H1 (cell line): ENCODE measurements at regions not wholly inside any gene's neighbourhood (a gene's known extent, or its start where the extent isn't known, plus 50 kb on each side); places are given as distances from the start of the nearest gene placed in this dataset.

Experiments used
- CTCF ChIA-PET: fragments of 300-600 bp; sonication (Branson Sonifier 250); formaldehyde crosslinking; loops from one replicate; lab custom pipeline; 2021; ENCODE audit not compliant: partially characterized antibody; lab: Charles Lee
- POLR2A ChIA-PET: fragments of 300-600 bp; sonication (Branson Sonifier 250); formaldehyde crosslinking; loops from one replicate; lab custom pipeline; 2021; ENCODE audit warnings: inconsistent platforms; ENCODE audit not compliant: partially characterized antibody; lab: Charles Lee
- DNase-seq, 2 experiments: peaks; one replicate each; pipeline versions ENCODE4 v3.0.0 to v3.0.0-alpha.2; 2010 to 2022; ENCODE audit warnings: low spot score in 2 of 2, low read depth in 1 of 2, mixed read lengths in 1 of 2
- FAIRE-seq: peaks from 2 replicates; lab custom pipeline; 2011; peaks lifted over from hg19 to GRCh38; lab: Jason Lieb, UNC
- H2AFZ ChIP-seq: 2 replicates; pipeline ENCODE4 v1.8.1; 2012; ENCODE audit warnings: low read length, inconsistent platforms
- H2AK5ac ChIP-seq: 2 replicates; pipeline ENCODE4 v1.6.1; 2013; ENCODE audit warnings: low read depth, low read length
- H2BK120ac ChIP-seq: replicated peaks from 2 replicates; pipeline ENCODE3; 2013; ENCODE audit warnings: low read depth, low read length, inconsistent platforms
- H2BK12ac ChIP-seq: 2 replicates; pipeline ENCODE4 v1.6.1; 2013; ENCODE audit warnings: low read depth, low read length
- H2BK15ac ChIP-seq: 2 replicates; pipeline ENCODE4 v1.6.1; 2013; ENCODE audit warnings: low read length
- H2BK20ac ChIP-seq: 2 replicates; pipeline ENCODE4 v1.6.1; 2013; ENCODE audit warnings: low read length
- H2BK5ac ChIP-seq: 2 replicates; pipeline ENCODE4 v1.6.1; 2013; ENCODE audit warnings: low read depth, low read length
- H3K14ac ChIP-seq: 2 replicates; pipeline ENCODE4 v1.6.1; 2013; ENCODE audit warnings: inconsistent platforms; ENCODE audit not compliant: insufficient read length
- H3K18ac ChIP-seq: 2 replicates; pipeline ENCODE4 v1.6.1; 2013; ENCODE audit warnings: low read length; ENCODE audit errors: extremely low read depth
- H3K23ac ChIP-seq: 2 replicates; pipeline ENCODE4 v1.6.1; 2013; ENCODE audit warnings: inconsistent platforms; ENCODE audit not compliant: insufficient read length
- H3K23me2 ChIP-seq: 2 replicates; pipeline ENCODE4 v1.6.1; 2013; ENCODE audit warnings: low read depth, low read length
- H3K27ac ChIP-seq: 2 replicates; pipeline ENCODE4 v1.6.1; 2011; ENCODE audit warnings: low read depth, low read length, inconsistent platforms
- H3K27me3 ChIP-seq, 4 experiments: replicated peaks in 1 of 4; 1 replicate in 1 of 4; 2 replicates in 3 of 4; pipeline versions ENCODE4 v1.6.1 to v1.8.1; 2011 to 2013; ENCODE audit warnings: low read length in 3 of 4, mild to moderate bottlenecking in 3 of 4, inconsistent platforms in 2 of 4, mixed read lengths in 2 of 4, moderate library complexity in 1 of 4; ENCODE audit not compliant: control insufficient read depth in 3 of 4, insufficient read depth in 3 of 4; ENCODE audit errors: extremely low read depth in 1 of 4
- H3K36me3 ChIP-seq, 4 experiments: 2 replicates each; pipeline versions ENCODE4 v1.6.1 to v1.8.1; 2011 to 2013; ENCODE audit warnings: mild to moderate bottlenecking in 4 of 4, low read length in 3 of 4, moderate library complexity in 2 of 4, control low read depth in 1 of 4, inconsistent platforms in 1 of 4; ENCODE audit not compliant: insufficient read depth in 4 of 4, control insufficient read depth in 2 of 4
- H3K4ac ChIP-seq: replicated peaks from 2 replicates; pipeline ENCODE3; 2013; ENCODE audit warnings: low read length, low read depth, mixed read lengths, inconsistent platforms; ENCODE audit not compliant: insufficient read length
- H3K4me1 ChIP-seq, 4 experiments: replicated peaks in 1 of 4; 1 replicate in 1 of 4; 2 replicates in 3 of 4; pipeline versions ENCODE4 v1.6.1 to v1.8.1; 2011 to 2013; ENCODE audit warnings: low read length in 3 of 4, inconsistent platforms in 2 of 4, mixed read lengths in 1 of 4; ENCODE audit not compliant: insufficient read depth in 4 of 4, control insufficient read depth in 3 of 4
- H3K4me2 ChIP-seq, 2 experiments: 2 replicates each; pipeline versions ENCODE4 v1.6.1 to v1.8.1; 2011 to 2013; ENCODE audit warnings: low read depth in 2 of 2, low read length in 2 of 2, control low read depth in 1 of 2, inconsistent platforms in 1 of 2, mild to moderate bottlenecking in 1 of 2; ENCODE audit not compliant: insufficient read depth in 1 of 2
- H3K4me3 ChIP-seq, 4 experiments: fragments of 200-600, 300-600 bp in 1 of 4; sonication (generic), shearing (Covaris generic), sonication (Bioruptor Twin) in 1 of 4; 2 replicates each; pipeline versions ENCODE4 v1.5.1 to v1.8.1; 2011 to 2016; ENCODE audit warnings: low read length in 4 of 4, low read depth in 3 of 4, control low read depth in 2 of 4, inconsistent platforms in 2 of 4, mild to moderate bottlenecking in 2 of 4, mixed read lengths in 1 of 4, moderate library complexity in 1 of 4; ENCODE audit not compliant: insufficient read depth in 2 of 4; ENCODE audit errors: extremely low read depth in 1 of 4
- H3K56ac ChIP-seq: replicated peaks from 2 replicates; pipeline ENCODE3; 2013; ENCODE audit warnings: low read depth, mild to moderate bottlenecking, mixed read lengths, low read length, inconsistent platforms; ENCODE audit not compliant: insufficient read length
- H3K79me1 ChIP-seq: 2 replicates; pipeline ENCODE4 v1.6.1; 2013; ENCODE audit warnings: low read depth, low read length, control low read depth
- H3K79me2 ChIP-seq, 2 experiments: 2 replicates each; pipeline versions ENCODE4 v1.6.1 to v1.8.1; 2012 to 2013; ENCODE audit warnings: low read length in 2 of 2, mild to moderate bottlenecking in 2 of 2, inconsistent platforms in 1 of 2; ENCODE audit not compliant: insufficient read depth in 2 of 2, control insufficient read depth in 1 of 2
- H3K9ac ChIP-seq, 4 experiments: replicated peaks in 1 of 4; 1 replicate in 1 of 4; 2 replicates in 3 of 4; pipeline versions ENCODE4 v1.6.1 to v1.8.1; 2011 to 2013; ENCODE audit warnings: low read depth in 3 of 4, low read length in 3 of 4, control low read depth in 2 of 4, mild to moderate bottlenecking in 2 of 4, moderate library complexity in 2 of 4, inconsistent platforms in 1 of 4; ENCODE audit errors: extremely low read depth in 1 of 4
- H3K9me3 ChIP-seq, 2 experiments: 2 replicates each; pipeline versions ENCODE4 v1.6.1 to v1.8.1; 2012 to 2013; ENCODE audit warnings: mild to moderate bottlenecking in 2 of 2, moderate library complexity in 2 of 2, control low read depth in 1 of 2, inconsistent platforms in 1 of 2, low read depth in 1 of 2, low read length in 1 of 2, mixed read lengths in 1 of 2; ENCODE audit not compliant: insufficient read depth in 2 of 2
- H4K20me1 ChIP-seq, 2 experiments: replicated peaks in 1 of 2; 2 replicates each; pipeline versions ENCODE3 to v1.8.1; 2011 to 2013; ENCODE audit warnings: inconsistent platforms in 2 of 2, low read length in 2 of 2, mild to moderate bottlenecking in 1 of 2; ENCODE audit not compliant: insufficient read depth in 2 of 2, control insufficient read depth in 1 of 2
- H4K5ac ChIP-seq: 2 replicates; pipeline ENCODE4 v1.6.1; 2013; ENCODE audit warnings: low read length, low read depth, mixed read lengths, inconsistent platforms; ENCODE audit not compliant: insufficient read length
- H4K8ac ChIP-seq: 2 replicates; pipeline ENCODE4 v1.8.0; 2013; ENCODE audit warnings: mild to moderate bottlenecking, moderate library complexity, low read length, inconsistent platforms; ENCODE audit not compliant: insufficient read depth; ENCODE audit errors: extremely low read depth
- H4K91ac ChIP-seq: replicated peaks from 2 replicates; pipeline ENCODE3; 2013; ENCODE audit warnings: low read length, mixed read lengths, inconsistent platforms; ENCODE audit not compliant: insufficient read length
- BCL11A ChIP-seq, 2 experiments: IDR thresholded peaks; one replicate each; pipeline ENCODE4 v1.6.1; 2011; ENCODE audit warnings: low read depth in 2 of 2, low read length in 2 of 2, mild to moderate bottlenecking in 2 of 2
- RXRA ChIP-seq: IDR thresholded peaks from 2 replicates; pipeline ENCODE4 v1.6.1; 2011; ENCODE audit warnings: low read depth, mild to moderate bottlenecking, low read length, moderate library complexity; ENCODE audit not compliant: insufficient read depth
- SIN3A ChIP-seq, 2 experiments: IDR thresholded peaks in 1 of 2; conservative IDR thresholded peaks in 1 of 2; 2 replicates each; pipeline ENCODE4 v1.6.1; 2011 to 2012; ENCODE audit warnings: low read length in 2 of 2, improper control_type of control experiment in 1 of 2, low read depth in 1 of 2, mild to moderate bottlenecking in 1 of 2
- SIRT6 ChIP-seq: IDR thresholded peaks from one replicate; pipeline ENCODE4 v1.7.1; 2012; ENCODE audit warnings: low read length, inconsistent platforms
- SIX5 ChIP-seq: IDR thresholded peaks from 2 replicates; pipeline ENCODE4 v1.6.1; 2011; ENCODE audit warnings: mild to moderate bottlenecking, low read depth, low read length
- SP2 ChIP-seq: IDR thresholded peaks from 2 replicates; pipeline ENCODE4 v1.6.1; 2012; ENCODE audit warnings: mild to moderate bottlenecking, low read length, inconsistent platforms
- SUZ12 ChIP-seq: fragments of 200-600 bp; sonication (generic); IDR thresholded peaks from 2 replicates; pipeline ENCODE4 v1.6.1; 2012; ENCODE audit warnings: mild to moderate bottlenecking, inconsistent platforms, low read length, moderate library complexity, mixed read lengths
- WGBS, 2 experiments: shearing (Covaris generic) in 1 of 2; methylation state at CpG; one replicate each; pipeline versions ENCODE4 v1.1.6 to v1.1.7; 2013 to 2015; ENCODE audit warnings: low lambda C conversion rate in 2 of 2, mixed read lengths in 2 of 2, inconsistent platforms in 1 of 2, low coverage in 1 of 2, missing lambda C conversion rate in 1 of 2; ENCODE audit not compliant: insufficient replicate concordance in 2 of 2, insufficient coverage in 1 of 2, insufficient read length in 1 of 2; ENCODE audit errors: extremely low coverage in 1 of 2, missing lambda C conversion rate in 1 of 2; 5-methylcytosine and 5-hydroxymethylcytosine counted together
- TF ChIP-seq, protein P1 (sequence below): IDR thresholded peaks from 2 replicates; pipeline ENCODE4 v1.6.1; 2012; ENCODE audit warnings: inconsistent platforms

DNA sequence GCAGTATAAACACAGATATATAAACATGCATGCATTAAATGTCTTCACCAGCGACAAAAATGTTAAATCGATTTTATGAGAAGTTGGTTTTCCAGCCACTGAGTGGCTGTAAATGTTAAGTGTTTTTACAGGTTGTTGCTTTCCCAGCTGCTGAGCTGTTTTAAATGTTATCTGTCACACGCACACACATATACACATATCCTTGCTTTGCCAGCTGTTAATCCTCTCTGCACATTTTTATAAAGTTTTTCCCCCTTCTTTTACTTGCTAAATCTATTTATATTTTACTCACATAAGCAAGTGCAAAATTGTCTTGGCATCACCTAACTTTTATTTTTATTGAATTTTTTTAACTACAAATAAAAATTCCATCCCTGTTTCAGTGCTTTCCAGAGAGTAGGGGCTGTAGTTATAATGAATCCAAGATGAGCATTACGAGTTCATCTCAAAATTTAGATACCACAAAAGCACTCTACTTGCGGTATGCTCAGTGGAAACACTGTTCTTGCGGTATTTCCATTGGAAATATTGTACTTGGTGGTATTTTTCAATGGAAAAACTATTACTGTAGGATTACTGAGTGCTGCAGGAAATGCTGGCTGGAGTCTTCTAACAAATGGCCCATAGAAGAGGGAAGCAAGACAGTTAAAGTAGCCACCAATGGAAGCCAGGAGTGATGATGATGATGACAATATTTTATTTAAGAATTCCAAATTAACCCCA lies 124.9 kb upstream of the KCNJ16 start:
- Histone ChIP-seq H3K79me2 (no peaks in the 10 kb centered on the region), H3K23me2 (no peaks in the 10 kb centered on the region), H3K27me3 (no peaks in the 10 kb centered on the region), H2BK20ac (no peak overlapping the region), H3K18ac (no peak overlapping the region), H2BK120ac (no peak overlapping the region), H3K79me1 (no peaks in the 10 kb centered on the region), H2BK15ac (no peak overlapping the region), H2AK5ac (no peak overlapping the region), H3K14ac (no peak overlapping the region), H3K4me1 (no peaks in the 10 kb centered on the region), H4K8ac (no peak overlapping the region), H4K91ac (no peak overlapping the region), H3K27ac (no peak overlapping the region), H3K56ac (no peak overlapping the region), H4K5ac (no peak overlapping the region), H2BK12ac (no peak overlapping the region), H3K4me3 (no peak overlapping the region), H3K36me3 (no peaks in the 10 kb centered on the region), H2BK5ac (no peak overlapping the region), H2AFZ (no peak overlapping the region), H3K4ac (no peak overlapping the region), H4K20me1 (no peaks in the 10 kb centered on the region), H3K4me2 (no peak overlapping the region), H3K23ac (no peak overlapping the region), H3K9me3 (no peaks in the 10 kb centered on the region), H3K9ac (no peak overlapping the region)
- CTCF ChIA-PET: no interaction called here
- DNase-seq (no peak), FAIRE-seq (no peak)
- POLR2A ChIA-PET: no interaction called here
- WGBS, 2 experiments: 96% methylated on average over 6 of the region's 6 CpGs; no CpG with 5 or more reads in 1 of the 2 experiments
- TF ChIP-seq RXRA (no peak), SP2 (no peak), BCL11A (IDR thresholded peaks at IDR 0.05; ENCODE audit: low read depth in 2 of 2, low read length in 2 of 2) (no peak), SIN3A (conservative IDR thresholded peaks at IDR 0.05 in 1 of 2, IDR thresholded peaks at IDR 0.05 in 1 of 2; ENCODE audit: low read depth in 1 of 2, low read length in 2 of 2) (no peak), SIX5 (no peak), SIRT6 (no peak), SUZ12 (no peak)
- TF ChIP-seq, protein P1, sequence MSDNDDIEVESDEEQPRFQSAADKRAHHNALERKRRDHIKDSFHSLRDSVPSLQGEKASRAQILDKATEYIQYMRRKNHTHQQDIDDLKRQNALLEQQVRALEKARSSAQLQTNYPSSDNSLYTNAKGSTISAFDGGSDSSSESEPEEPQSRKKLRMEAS: no peak
